ENCODE measurements at regions not wholly inside any gene's neighbourhood (a gene's known extent, or its start where the extent isn't known, plus 50 kb on each side); places are given as distances from the start of the nearest gene placed in this dataset.

DNA sequence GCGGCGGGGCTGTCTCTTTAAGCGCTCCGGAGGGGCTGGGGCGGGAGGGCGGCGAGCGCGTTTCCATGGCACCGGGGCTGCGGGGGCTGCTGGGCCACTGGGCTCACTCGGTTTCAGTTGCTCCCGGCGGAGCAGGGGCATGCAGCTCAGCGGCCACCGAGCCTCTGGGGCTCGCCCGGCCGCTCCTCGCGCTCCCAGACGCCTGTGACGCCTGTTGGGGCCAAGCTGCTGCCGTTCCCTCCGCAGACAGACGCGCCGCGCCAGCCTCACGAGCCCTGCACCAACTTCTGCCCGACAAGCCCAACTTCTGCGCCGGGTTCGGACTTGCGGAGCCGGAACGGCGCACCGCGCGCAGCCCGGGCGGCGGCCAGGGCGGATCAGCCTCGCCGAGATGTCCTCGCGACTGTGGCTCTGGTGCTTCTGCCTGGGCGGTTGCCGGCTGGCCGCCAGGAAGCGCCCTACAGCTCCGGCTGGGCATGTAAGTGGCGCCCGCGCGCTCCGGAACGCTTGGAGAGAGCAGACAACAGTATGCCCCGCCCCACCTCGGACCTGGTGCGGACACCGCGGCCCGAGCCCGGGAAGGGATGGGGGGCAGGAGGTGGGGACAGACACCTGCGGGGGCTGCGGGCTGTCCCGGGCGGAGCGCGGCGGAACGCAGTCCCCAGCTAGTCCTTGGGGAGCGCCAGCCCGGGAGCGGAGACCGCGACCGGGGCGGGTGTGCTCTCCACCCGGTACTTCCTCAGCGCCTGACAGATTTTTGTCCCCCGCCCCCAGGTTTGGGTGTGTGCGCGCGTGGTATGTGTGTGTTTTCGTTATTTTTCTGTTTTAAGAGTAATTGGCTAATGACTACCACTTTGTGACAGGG, 154.1 kb upstream of the GOLIM4 start:
- TF ChIP-seq, protein P1, sequence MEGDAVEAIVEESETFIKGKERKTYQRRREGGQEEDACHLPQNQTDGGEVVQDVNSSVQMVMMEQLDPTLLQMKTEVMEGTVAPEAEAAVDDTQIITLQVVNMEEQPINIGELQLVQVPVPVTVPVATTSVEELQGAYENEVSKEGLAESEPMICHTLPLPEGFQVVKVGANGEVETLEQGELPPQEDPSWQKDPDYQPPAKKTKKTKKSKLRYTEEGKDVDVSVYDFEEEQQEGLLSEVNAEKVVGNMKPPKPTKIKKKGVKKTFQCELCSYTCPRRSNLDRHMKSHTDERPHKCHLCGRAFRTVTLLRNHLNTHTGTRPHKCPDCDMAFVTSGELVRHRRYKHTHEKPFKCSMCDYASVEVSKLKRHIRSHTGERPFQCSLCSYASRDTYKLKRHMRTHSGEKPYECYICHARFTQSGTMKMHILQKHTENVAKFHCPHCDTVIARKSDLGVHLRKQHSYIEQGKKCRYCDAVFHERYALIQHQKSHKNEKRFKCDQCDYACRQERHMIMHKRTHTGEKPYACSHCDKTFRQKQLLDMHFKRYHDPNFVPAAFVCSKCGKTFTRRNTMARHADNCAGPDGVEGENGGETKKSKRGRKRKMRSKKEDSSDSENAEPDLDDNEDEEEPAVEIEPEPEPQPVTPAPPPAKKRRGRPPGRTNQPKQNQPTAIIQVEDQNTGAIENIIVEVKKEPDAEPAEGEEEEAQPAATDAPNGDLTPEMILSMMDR (conservative IDR thresholded peaks at IDR 0.05; ENCODE audit: low read depth, low read length): peak; percentile 36
- peak; percentile 69 for DNase-seq (ENCODE audit: low read depth)
- H3K4me3 ChIP-seq (ENCODE audit: low read depth, low read length): peak overlapping the region; percentile 61

DNA sequence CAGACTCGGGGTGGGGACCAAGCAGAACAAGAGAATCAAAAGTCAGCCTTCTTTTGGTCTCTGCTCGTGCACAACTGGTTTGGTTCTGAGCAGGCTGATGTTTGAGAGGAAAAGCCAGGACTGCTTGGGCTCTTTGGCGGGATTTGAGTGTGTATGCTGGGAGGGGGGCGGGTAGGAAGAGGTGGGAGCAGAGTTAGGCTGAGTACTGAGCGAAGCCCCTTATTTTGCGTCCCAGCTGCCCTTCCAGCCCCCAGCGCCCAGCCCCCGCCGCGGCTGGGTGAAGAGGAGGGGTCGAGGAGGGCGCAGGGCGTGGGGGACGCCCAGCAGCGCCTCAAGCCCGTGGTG, 153.5 kb upstream of the GOLIM4 start:
- peak; percentile 23 for DNase-seq (ENCODE audit: low read depth)
- TF ChIP-seq, protein P1 (conservative IDR thresholded peaks at IDR 0.05; ENCODE audit: low read depth, low read length): no peak
- H3K4me3 ChIP-seq (ENCODE audit: low read depth, low read length): peak overlapping the region; percentile 61

DNA sequence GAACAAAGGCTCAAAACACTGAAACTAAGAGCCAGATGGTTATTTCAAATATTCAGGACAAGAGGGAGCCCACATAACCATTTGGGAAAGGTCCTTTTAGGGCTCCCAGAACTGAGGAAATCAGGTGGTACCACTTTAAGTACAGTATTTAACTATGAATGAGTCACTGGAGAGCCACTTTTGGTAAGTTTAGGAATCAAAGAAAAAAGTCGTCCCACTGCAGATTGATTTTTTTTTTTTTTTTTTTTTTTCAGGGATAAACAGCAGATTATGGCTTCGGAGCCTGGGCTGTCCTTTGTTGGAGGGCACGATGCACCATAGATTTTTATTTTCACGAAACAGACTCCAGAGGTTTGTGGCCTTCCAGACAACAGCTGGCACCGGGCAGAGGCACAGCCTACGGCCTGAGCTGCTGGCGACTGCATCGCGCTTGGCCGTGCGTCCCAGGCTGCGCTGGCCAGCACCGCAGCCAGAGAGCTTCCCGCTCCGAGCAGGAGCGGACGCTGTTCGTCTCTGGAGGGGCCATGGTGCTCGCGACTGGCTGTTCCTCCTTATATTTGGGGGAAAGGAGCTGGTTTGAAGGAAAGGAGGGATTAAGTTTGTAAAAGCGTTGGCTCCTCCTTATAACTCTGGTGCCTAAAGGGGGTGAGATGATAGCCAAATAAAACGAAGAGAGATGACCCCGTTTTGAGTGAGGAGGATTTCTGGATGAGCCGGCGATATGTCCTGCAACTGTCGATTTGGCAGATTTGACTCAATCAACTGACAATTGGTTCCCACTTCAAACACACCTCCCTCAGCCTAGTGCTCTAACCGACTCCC, 152.9 kb upstream of the GOLIM4 start:
- TF ChIP-seq, protein P1 (conservative IDR thresholded peaks at IDR 0.05; ENCODE audit: low read depth, low read length): no peak
- DNase-seq (ENCODE audit: low read depth): peak; percentile 41
- H3K4me3 ChIP-seq (ENCODE audit: low read depth, low read length): peak overlapping the region; percentile 61

DNA sequence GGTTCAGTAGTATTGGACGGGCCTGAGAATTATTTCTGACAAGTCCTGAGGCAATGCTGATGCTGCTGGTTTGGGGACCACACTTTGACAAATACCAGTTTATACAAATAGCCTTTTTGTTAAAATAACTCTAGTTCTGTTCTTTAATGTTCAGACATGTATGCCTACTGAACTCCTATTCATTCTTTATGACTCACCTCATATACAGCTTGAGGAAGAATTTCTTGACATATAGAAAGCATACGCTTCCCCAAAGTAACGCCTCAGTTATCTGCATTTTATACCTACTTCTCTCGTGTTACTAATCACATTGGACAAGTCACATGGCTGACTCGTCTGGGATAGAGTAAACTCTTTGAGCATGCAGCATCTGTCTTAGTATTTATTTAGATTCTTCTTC, 145.4 kb upstream of the GOLIM4 start:
- no peak for DNase-seq (ENCODE audit: low read depth)
- TF ChIP-seq, protein P1 (conservative IDR thresholded peaks at IDR 0.05; ENCODE audit: low read depth, low read length): no peak
- H3K4me3 ChIP-seq (ENCODE audit: low read depth, low read length): no peak overlapping the region

DNA sequence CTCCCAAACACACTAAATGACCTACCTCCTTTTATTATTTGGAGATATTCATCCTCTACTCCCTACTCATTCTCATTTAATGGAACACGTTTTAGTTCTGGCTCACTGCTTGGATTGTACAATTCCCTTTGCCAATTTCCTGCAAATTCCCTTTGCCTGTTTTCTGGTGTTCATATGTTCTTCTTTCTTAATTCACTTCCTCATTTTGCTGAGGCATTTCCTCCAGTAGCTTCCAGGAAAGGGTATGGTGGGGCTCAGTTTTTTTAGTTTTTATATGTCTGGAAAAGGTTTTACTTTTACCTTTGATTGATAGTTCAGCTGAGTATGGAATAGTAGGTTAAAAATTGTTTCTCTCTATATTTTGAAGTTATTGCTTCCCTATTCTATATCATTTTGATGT, 143.6 kb upstream of the GOLIM4 start:
- no peak for DNase-seq (ENCODE audit: low read depth)
- TF ChIP-seq, protein P1 (conservative IDR thresholded peaks at IDR 0.05; ENCODE audit: low read depth, low read length): no peak
- no peak overlapping the region for H3K4me3 ChIP-seq (ENCODE audit: low read depth, low read length)

DNA sequence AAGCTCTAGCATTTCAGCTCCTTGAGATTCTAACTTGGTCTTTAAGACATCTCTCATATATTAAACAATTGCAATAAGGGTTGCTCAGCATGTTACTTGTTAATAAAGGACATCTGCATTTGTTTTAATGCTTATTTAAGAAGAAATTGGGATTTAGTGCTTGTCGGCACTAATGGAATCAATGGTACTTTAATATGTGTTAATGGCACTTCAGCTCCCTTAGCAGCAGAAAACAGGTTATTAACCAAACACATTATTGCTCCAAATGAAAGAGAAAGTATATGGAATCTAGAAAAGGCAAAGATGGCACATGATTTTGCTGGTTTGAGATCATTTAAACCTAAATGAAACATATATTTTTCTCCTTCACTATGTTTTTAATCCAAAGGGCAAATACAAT, 137.3 kb upstream of the GOLIM4 start:
- H3K4me3 ChIP-seq (ENCODE audit: low read depth, low read length): no peak overlapping the region
- DNase-seq (ENCODE audit: low read depth): no peak
- TF ChIP-seq, protein P1 (conservative IDR thresholded peaks at IDR 0.05; ENCODE audit: low read depth, low read length): no peak
